ENCODE measurements at regions not wholly inside any gene's neighbourhood (a gene's known extent, or its start where the extent isn't known, plus 50 kb on each side); places are given as distances from the start of the nearest gene placed in this dataset.

DNA sequence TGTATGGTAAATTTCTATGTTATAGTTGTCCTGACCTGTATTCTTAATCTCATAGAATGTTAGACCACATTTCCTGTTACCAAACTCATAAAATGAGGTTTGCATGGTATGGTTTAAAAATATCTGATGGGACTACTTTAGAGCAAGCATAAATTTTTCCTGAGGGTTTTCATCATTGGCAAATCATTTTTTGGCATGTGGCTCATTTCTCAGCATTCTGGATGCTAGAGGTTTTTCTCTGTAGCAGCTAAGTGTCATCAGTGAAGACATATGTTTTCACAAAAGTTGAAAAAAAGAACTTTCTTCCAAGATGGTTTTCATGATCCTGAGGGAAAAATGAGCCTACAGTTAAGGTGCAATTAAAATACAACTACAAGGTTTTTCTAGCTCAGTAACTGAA, 503.5 kb upstream of the FAM47C start:
- DNase-seq (ENCODE audit: low spot score), result no peak
- Histone ChIP-seq H3K27ac (ENCODE audit: low read depth, low read length, poor library complexity, severe bottlenecking) (no peak overlapping the region), H3K36me3 (ENCODE audit: insufficient read depth, low read length, poor library complexity, severe bottlenecking) (no peaks in the 10 kb centered on the region), H3K4me3 (ENCODE audit: low read depth, low read length, poor library complexity, severe bottlenecking) (no peak overlapping the region), H3K9me3 (ENCODE audit: low read depth, low read length, poor library complexity, severe bottlenecking) (peaks cover 47% of the 10 kb centered on the region), H3K27me3 (replicated peaks; ENCODE audit: insufficient read depth, low read depth, low read length, poor library complexity) (no peaks in the 10 kb centered on the region), H3K4me1 (ENCODE audit: insufficient read depth, low read length, poor library complexity, severe bottlenecking) (peaks cover 5% of the 10 kb centered on the region)
- CTCF ChIA-PET, result no interaction called here
- intact Hi-C loops (cut with micrococcal nuclease; ENCODE audit: unreplicated experiment), result no loop called here
- BruUV-seq (replicated peaks), result no TSS peak
- POLR2A ChIA-PET (ENCODE audit: low non-redundant PET), result no interaction called here
- TF ChIP-seq EZH2 (IDR thresholded peaks at IDR 0.05; ENCODE audit: borderline replicate concordance, low read depth, low read length, poor library complexity, severe bottlenecking), result no peak
- TF ChIP-seq, protein P1, sequence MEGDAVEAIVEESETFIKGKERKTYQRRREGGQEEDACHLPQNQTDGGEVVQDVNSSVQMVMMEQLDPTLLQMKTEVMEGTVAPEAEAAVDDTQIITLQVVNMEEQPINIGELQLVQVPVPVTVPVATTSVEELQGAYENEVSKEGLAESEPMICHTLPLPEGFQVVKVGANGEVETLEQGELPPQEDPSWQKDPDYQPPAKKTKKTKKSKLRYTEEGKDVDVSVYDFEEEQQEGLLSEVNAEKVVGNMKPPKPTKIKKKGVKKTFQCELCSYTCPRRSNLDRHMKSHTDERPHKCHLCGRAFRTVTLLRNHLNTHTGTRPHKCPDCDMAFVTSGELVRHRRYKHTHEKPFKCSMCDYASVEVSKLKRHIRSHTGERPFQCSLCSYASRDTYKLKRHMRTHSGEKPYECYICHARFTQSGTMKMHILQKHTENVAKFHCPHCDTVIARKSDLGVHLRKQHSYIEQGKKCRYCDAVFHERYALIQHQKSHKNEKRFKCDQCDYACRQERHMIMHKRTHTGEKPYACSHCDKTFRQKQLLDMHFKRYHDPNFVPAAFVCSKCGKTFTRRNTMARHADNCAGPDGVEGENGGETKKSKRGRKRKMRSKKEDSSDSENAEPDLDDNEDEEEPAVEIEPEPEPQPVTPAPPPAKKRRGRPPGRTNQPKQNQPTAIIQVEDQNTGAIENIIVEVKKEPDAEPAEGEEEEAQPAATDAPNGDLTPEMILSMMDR (conservative IDR thresholded peaks at IDR 0.05; ENCODE audit: low read depth, low read length), result no peak

DNA sequence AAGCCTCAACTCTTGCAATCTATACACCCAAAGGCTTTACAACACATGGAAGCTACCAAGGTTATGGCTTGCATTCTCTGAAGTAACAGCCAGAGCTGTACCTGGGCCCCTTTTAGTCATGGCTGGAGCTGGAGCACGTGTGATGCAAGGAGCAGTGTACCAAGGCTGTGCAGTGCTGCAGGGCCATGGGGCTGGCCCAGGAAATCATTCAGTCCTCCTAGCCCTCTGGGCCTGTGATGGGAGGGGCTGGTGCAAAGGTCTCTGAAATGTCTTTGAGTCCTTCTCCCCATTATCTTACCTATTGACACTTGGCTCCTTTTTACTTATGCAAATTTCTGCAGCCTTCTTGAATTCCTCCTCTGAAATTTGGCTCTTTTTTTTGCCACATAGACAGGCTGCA, 500.1 kb upstream of the FAM47C start:
- no peak overlapping the region for H3K27ac ChIP-seq (ENCODE audit: low read depth, low read length, poor library complexity, severe bottlenecking)
- H3K36me3 ChIP-seq (ENCODE audit: insufficient read depth, low read length, poor library complexity, severe bottlenecking), result no peaks in the 10 kb centered on the region
- POLR2A ChIA-PET (ENCODE audit: low non-redundant PET), result no interaction called here
- H3K9me3 ChIP-seq (ENCODE audit: low read depth, low read length, poor library complexity, severe bottlenecking), result peaks cover 27% of the 10 kb centered on the region
- CTCF ChIA-PET, result no interaction called here
- intact Hi-C loops (cut with micrococcal nuclease; ENCODE audit: unreplicated experiment), result no loop called here
- no peak for TF ChIP-seq EZH2 (IDR thresholded peaks at IDR 0.05; ENCODE audit: borderline replicate concordance, low read depth, low read length, poor library complexity, severe bottlenecking)
- TF ChIP-seq, protein P1 (conservative IDR thresholded peaks at IDR 0.05; ENCODE audit: low read depth, low read length), result no peak
- BruUV-seq (replicated peaks), result no TSS peak
- no peak for DNase-seq (ENCODE audit: low spot score)
- H3K27me3 ChIP-seq (replicated peaks; ENCODE audit: insufficient read depth, low read depth, low read length, poor library complexity), result no peaks in the 10 kb centered on the region
- H3K4me3 ChIP-seq (ENCODE audit: low read depth, low read length, poor library complexity, severe bottlenecking), result no peak overlapping the region
- peaks cover 5% of the 10 kb centered on the region for H3K4me1 ChIP-seq (ENCODE audit: insufficient read depth, low read length, poor library complexity, severe bottlenecking)

DNA sequence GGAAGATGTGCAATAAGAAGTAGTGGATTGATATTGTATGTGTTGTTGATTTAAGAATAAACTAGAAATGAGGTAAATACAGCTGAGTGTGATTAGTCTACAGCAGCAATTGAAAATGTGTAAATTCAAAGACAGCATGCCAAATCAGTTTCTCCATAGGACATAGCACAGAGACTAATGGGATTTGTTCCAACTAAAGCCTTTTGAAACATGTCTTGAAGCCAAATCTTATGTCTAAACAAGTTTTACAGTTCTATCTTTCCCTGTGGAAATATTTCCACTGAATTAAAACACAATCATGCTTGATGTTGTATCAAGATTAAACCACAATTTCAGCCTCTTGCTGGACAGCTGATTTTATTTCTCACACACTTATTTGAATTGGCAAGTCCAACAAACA, 497.4 kb upstream of the FAM47C start:
- Histone ChIP-seq H3K4me1 (ENCODE audit: insufficient read depth, low read length, poor library complexity, severe bottlenecking) (no peaks in the 10 kb centered on the region), H3K27ac (ENCODE audit: low read depth, low read length, poor library complexity, severe bottlenecking) (no peak overlapping the region), H3K4me3 (ENCODE audit: low read depth, low read length, poor library complexity, severe bottlenecking) (no peak overlapping the region), H3K36me3 (ENCODE audit: insufficient read depth, low read length, poor library complexity, severe bottlenecking) (no peaks in the 10 kb centered on the region), H3K9me3 (ENCODE audit: low read depth, low read length, poor library complexity, severe bottlenecking) (peaks cover 46% of the 10 kb centered on the region), H3K27me3 (replicated peaks; ENCODE audit: insufficient read depth, low read depth, low read length, poor library complexity) (no peaks in the 10 kb centered on the region)
- POLR2A ChIA-PET (ENCODE audit: low non-redundant PET), result no interaction called here
- TF ChIP-seq EZH2 (IDR thresholded peaks at IDR 0.05; ENCODE audit: borderline replicate concordance, low read depth, low read length, poor library complexity, severe bottlenecking), result no peak
- TF ChIP-seq, protein P1 (conservative IDR thresholded peaks at IDR 0.05; ENCODE audit: low read depth, low read length), result no peak
- BruUV-seq (replicated peaks), result no TSS peak
- intact Hi-C loops (cut with micrococcal nuclease; ENCODE audit: unreplicated experiment), result no loop called here
- DNase-seq (ENCODE audit: low spot score), result no peak
- CTCF ChIA-PET, result no interaction called here

Measured in A673 (cell line).